Keratinocyte (primary cell): ENCODE measurements at regions not wholly inside any gene's neighbourhood (a gene's known extent, or its start where the extent isn't known, plus 50 kb on each side); places are given as distances from the start of the nearest gene placed in this dataset.

Experiments used
- CTCF ChIP-seq, 3 experiments: IDR thresholded peaks in 1 of 3; conservative IDR thresholded peaks in 1 of 3; optimal IDR thresholded peaks in 1 of 3; 2 replicates in 2 of 3; 3 replicates in 1 of 3; pipeline versions ENCODE3 to v1.5.1; 2011; ENCODE audit warnings: low read length in 3 of 3, mild to moderate bottlenecking in 3 of 3, moderate library complexity in 2 of 3, control low read depth in 1 of 3, inconsistent platforms in 1 of 3; ENCODE audit not compliant: insufficient read depth in 2 of 3; ENCODE audit errors: extremely low read depth in 1 of 3
- EZH2 ChIP-seq: IDR thresholded peaks from one replicate; pipeline ENCODE4 v1.6.1; 2012; ENCODE audit warnings: inconsistent platforms, mild to moderate bottlenecking, low read length, moderate library complexity

- TF ChIP-seq CTCF (optimal IDR thresholded peaks at IDR 0.05 in 1 of 3, IDR thresholded peaks at IDR 0.05 in 1 of 3, conservative IDR thresholded peaks at IDR 0.05 in 1 of 3; ENCODE audit: extremely low read depth in 1 of 3, insufficient read depth in 2 of 3, low read length in 3 of 3): no peak
- TF ChIP-seq EZH2: no peak
Measured at GRCh38 chr15:36335224-36335623, 244.2 kb upstream of the CDIN1 start.
